PC-9 (cell line): ENCODE measurements at regions not wholly inside any gene's neighbourhood (a gene's known extent, or its start where the extent isn't known, plus 50 kb on each side); places are given as distances from the start of the nearest gene placed in this dataset.
A peak's percentile ranks its signal among the peaks of the same experiment; 100 is the strongest.

Source experiments
- BruUV-seq: library from RNA; stranded (reverse); fragments of 400-500 nt; replicated peaks from 2 replicates; lab custom pipeline; 2021; lab: Mats Ljungman, UMichigan
- CTCF ChIA-PET: fragments of 300-600 bp; sonication (Branson Sonifier 250); formaldehyde crosslinking; loops from one replicate; lab custom pipeline; 2022; ENCODE audit warnings: antibody characterized with exemption; lab: Charles Lee
- POLR2A ChIA-PET: fragments of 300-600 bp; sonication (Branson Sonifier 250); formaldehyde crosslinking; loops from one replicate; lab custom pipeline; 2022; ENCODE audit warnings: antibody characterized with exemption; ENCODE audit not compliant: unreplicated experiment; lab: Charles Lee
- DNase-seq, 2 experiments: peaks; one replicate each; pipeline versions ENCODE4 v3.0.0 to v3.0.0-alpha.2; 2015 to 2022; ENCODE audit warnings: mixed read lengths in 1 of 2
- H2AFZ ChIP-seq: fragments of 200-600 bp; sonication (generic); 2 replicates; pipeline ENCODE4 v1.8.1; 2017; ENCODE audit warnings: antibody characterized with exemption
- H3F3A ChIP-seq: fragments of 200-600 bp; sonication (generic); 2 replicates; pipeline ENCODE4 v1.8.1; 2017; ENCODE audit warnings: antibody characterized with exemption, mild to moderate bottlenecking, low read depth; ENCODE audit not compliant: insufficient read depth
- H3K27ac ChIP-seq: fragments of 200-600 bp; sonication (generic); 2 replicates; pipeline ENCODE4 v1.6.1; 2016; ENCODE audit warnings: mixed run types
- H3K27me3 ChIP-seq: fragments of 200-600 bp; sonication (generic); 2 replicates; pipeline ENCODE4 v1.6.1; 2016; ENCODE audit warnings: low read depth, mixed run types; ENCODE audit not compliant: insufficient read depth
- H3K36me3 ChIP-seq: fragments of 200-600 bp; sonication (generic); 2 replicates; pipeline ENCODE4 v1.6.1; 2016; ENCODE audit warnings: low read depth, mixed run types
- H3K4me1 ChIP-seq: fragments of 200-600 bp; sonication (generic); replicated peaks from 2 replicates; pipeline ENCODE4 v1.6.1; 2016; ENCODE audit warnings: mixed run types; ENCODE audit not compliant: insufficient read depth
- H3K4me2 ChIP-seq: fragments of 200-600 bp; sonication (generic); 2 replicates; pipeline ENCODE4 v1.6.1; 2017; ENCODE audit warnings: mixed run types
- H3K4me3 ChIP-seq: fragments of 200-600 bp; sonication (generic); 2 replicates; pipeline ENCODE4 v1.6.1; 2016; ENCODE audit warnings: mixed run types
- H3K79me2 ChIP-seq: fragments of 200-600 bp; sonication (generic); 2 replicates; pipeline ENCODE4 v1.6.1; 2017; ENCODE audit warnings: low read depth, mixed run types
- H3K9me2 ChIP-seq: fragments of 200-600 bp; sonication (generic); 2 replicates; pipeline ENCODE4 v1.8.1; 2017; ENCODE audit warnings: mild to moderate bottlenecking; ENCODE audit not compliant: insufficient read depth
- H3K9me3 ChIP-seq: fragments of 200-600 bp; sonication (generic); 2 replicates; pipeline ENCODE4 v1.8.1; 2016; ENCODE audit warnings: low read depth; ENCODE audit not compliant: insufficient read depth
- H4K20me1 ChIP-seq: fragments of 200-600 bp; sonication (generic); 2 replicates; pipeline ENCODE4 v1.8.1; 2017; ENCODE audit not compliant: insufficient read depth
- EZH2 ChIP-seq: fragments of 200-600 bp; sonication (generic); IDR thresholded peaks from 2 replicates; pipeline ENCODE4 v1.8.0; 2017; ENCODE audit warnings: antibody characterized with exemption, low read depth
- intact Hi-C: fragments of 100-400 bp; cut with micrococcal nuclease; formaldehyde crosslinking; loops from one replicate; pipeline ENCODE4 v1.10.0; 2022; ENCODE audit not compliant: unreplicated experiment
- TF ChIP-seq, protein P1 (sequence below): fragments of 200-600 bp; sonication (generic); conservative IDR thresholded peaks from 2 replicates; pipeline ENCODE4 v1.6.1; 2017; ENCODE audit warnings: mixed run types, antibody characterized with exemption, mild to moderate bottlenecking, moderate library complexity

- H3K4me1 ChIP-seq: peaks cover 53% of the 10 kb centered on the region
- peak overlapping the region; percentile 59 for H3K4me2 ChIP-seq
- ChIA-PET CTCF (no interaction called here), POLR2A (interaction anchor here (0.6 kb wide), 1 partner anchor 1781 kb away, joined by 3 read pairs; no protein-coding TSS in a partner anchor)
- H3K9me2 ChIP-seq: no peaks in the 10 kb centered on the region
- peaks cover 26% of the 10 kb centered on the region for H3F3A ChIP-seq
- no peaks in the 10 kb centered on the region for H3K36me3 ChIP-seq
- DNase-seq: peak in 1 of 2 experiments; percentile 64
- BruUV-seq: no TSS peak
- intact Hi-C loops: loop anchor here (10.0 kb wide), 1 partner anchor 133 kb away; no protein-coding TSS in a partner anchor
- no peaks in the 10 kb centered on the region for H3K79me2 ChIP-seq
- no peaks in the 10 kb centered on the region for H4K20me1 ChIP-seq
- no peak for TF ChIP-seq EZH2
- TF ChIP-seq, protein P1, sequence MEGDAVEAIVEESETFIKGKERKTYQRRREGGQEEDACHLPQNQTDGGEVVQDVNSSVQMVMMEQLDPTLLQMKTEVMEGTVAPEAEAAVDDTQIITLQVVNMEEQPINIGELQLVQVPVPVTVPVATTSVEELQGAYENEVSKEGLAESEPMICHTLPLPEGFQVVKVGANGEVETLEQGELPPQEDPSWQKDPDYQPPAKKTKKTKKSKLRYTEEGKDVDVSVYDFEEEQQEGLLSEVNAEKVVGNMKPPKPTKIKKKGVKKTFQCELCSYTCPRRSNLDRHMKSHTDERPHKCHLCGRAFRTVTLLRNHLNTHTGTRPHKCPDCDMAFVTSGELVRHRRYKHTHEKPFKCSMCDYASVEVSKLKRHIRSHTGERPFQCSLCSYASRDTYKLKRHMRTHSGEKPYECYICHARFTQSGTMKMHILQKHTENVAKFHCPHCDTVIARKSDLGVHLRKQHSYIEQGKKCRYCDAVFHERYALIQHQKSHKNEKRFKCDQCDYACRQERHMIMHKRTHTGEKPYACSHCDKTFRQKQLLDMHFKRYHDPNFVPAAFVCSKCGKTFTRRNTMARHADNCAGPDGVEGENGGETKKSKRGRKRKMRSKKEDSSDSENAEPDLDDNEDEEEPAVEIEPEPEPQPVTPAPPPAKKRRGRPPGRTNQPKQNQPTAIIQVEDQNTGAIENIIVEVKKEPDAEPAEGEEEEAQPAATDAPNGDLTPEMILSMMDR: no peak
- peak overlapping the region; percentile 5; the same call in 1 of the 2 replicates for H3K4me3 ChIP-seq
- peak overlapping the region; percentile 18; the same call in 1 of the 2 replicates for H2AFZ ChIP-seq
- H3K9me3 ChIP-seq: peaks cover 7% of the 10 kb centered on the region; the same call in 1 of the 2 replicates
- no peaks in the 10 kb centered on the region for H3K27me3 ChIP-seq
- peak overlapping the region; percentile 98 for H3K27ac ChIP-seq
These were observed 419.1 kb downstream of the NR2F1-AS1 start for GRCh38 chr5:93161661-93162654.

DNA sequence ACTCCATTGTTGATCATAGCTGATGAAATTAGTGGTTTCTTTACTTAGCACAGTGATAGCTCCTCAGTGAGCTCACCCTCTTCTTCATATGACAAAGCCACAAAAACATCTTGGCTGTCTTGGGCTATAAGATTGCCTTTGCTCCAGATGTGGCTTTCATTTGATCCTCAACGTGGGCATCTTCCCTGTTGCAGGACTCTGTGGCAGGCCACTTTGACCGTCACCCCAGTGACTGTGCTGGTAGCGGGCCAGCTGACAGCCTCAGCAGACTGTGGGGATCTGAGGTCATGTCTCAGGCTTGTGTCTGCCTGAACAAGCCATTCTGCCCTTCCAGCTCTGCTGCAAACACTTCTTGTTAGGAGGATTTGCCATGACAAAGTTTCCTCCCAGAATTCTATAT, 422.2 kb downstream of the NR2F1-AS1 start:
- BruUV-seq: no TSS peak
- H3K36me3 ChIP-seq: no peaks in the 10 kb centered on the region
- H3K4me2 ChIP-seq: no peak overlapping the region
- intact Hi-C loops: no loop called here
- peaks cover 18% of the 10 kb centered on the region for H3F3A ChIP-seq
- no peaks in the 10 kb centered on the region for H3K27me3 ChIP-seq
- H3K4me3 ChIP-seq: no peak overlapping the region
- no peak for TF ChIP-seq EZH2
- TF ChIP-seq, protein P1: no peak
- H3K79me2 ChIP-seq: no peaks in the 10 kb centered on the region
- POLR2A ChIA-PET: no interaction called here
- DNase-seq: no peak
- no peak overlapping the region for H2AFZ ChIP-seq
- H3K9me2 ChIP-seq: no peaks in the 10 kb centered on the region
- H4K20me1 ChIP-seq: no peaks in the 10 kb centered on the region
- no peaks in the 10 kb centered on the region; the same call in 1 of the 2 replicates for H3K9me3 ChIP-seq
- H3K4me1 ChIP-seq: peaks cover 35% of the 10 kb centered on the region
- H3K27ac ChIP-seq: no peak overlapping the region
- CTCF ChIA-PET: no interaction called here

DNA sequence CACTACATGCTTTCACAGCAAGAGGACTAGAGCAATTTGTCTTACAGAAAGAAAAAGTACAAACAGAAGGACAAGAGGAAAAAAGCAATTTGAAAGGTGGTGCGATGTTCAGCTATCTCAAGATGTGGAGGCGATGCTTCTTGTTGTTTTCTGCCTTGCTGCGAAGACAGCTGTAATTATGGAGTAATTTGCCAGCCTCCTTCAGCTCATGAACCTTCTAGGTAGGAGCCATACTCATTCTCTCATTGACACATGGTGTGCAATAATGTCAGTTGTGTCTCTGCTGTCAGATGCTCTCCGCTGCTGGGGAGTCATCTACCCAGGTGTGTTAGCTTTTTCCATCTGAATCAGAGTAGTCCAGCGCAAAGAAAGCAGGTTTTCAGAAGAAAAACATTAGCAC, 424.5 kb downstream of the NR2F1-AS1 start:
- H3K27me3 ChIP-seq: no peaks in the 10 kb centered on the region
- no peak for DNase-seq
- no peak overlapping the region for H3K4me2 ChIP-seq
- no peaks in the 10 kb centered on the region for H4K20me1 ChIP-seq
- H3K27ac ChIP-seq: no peak overlapping the region
- intact Hi-C loops: no loop called here
- peaks cover 15% of the 10 kb centered on the region for H3K4me1 ChIP-seq
- no peaks in the 10 kb centered on the region for H3K79me2 ChIP-seq
- ChIA-PET POLR2A (no interaction called here), CTCF (no interaction called here)
- H3F3A ChIP-seq: no peaks in the 10 kb centered on the region
- BruUV-seq: no TSS peak
- no peaks in the 10 kb centered on the region for H3K36me3 ChIP-seq
- H3K9me3 ChIP-seq: no peaks in the 10 kb centered on the region; the same call in 1 of the 2 replicates
- no peak overlapping the region for H3K4me3 ChIP-seq
- H2AFZ ChIP-seq: no peak overlapping the region
- TF ChIP-seq, protein P1: no peak
- no peak for TF ChIP-seq EZH2
- no peaks in the 10 kb centered on the region for H3K9me2 ChIP-seq
